NB4 (cell line): ENCODE measurements at regions not wholly inside any gene's neighbourhood (a gene's known extent, or its start where the extent isn't known, plus 50 kb on each side); places are given as distances from the start of the nearest gene placed in this dataset.

Source experiments
- DNase-seq: peaks from one replicate; pipeline ENCODE4 v3.0.0; 2010; ENCODE audit warnings: low read depth
- H3K4me3 ChIP-seq: one replicate; pipeline ENCODE4 v1.5.1; 2011; ENCODE audit warnings: mild to moderate bottlenecking, low read depth, low read length, moderate library complexity
- MYC ChIP-seq: IDR thresholded peaks from 2 replicates; pipeline ENCODE4 v1.6.1; 2011; ENCODE audit warnings: low read depth, low read length
- POLR2A ChIP-seq: IDR thresholded peaks from 2 replicates; pipeline ENCODE4 v1.6.1; 2011; ENCODE audit warnings: mild to moderate bottlenecking; ENCODE audit not compliant: insufficient read length; ENCODE audit errors: extremely low read depth
- TF ChIP-seq, protein P1 (sequence below): IDR thresholded peaks from 2 replicates; pipeline ENCODE4 v1.6.1; 2011; ENCODE audit warnings: low read depth, low read length
- TF ChIP-seq, protein P2 (sequence below): IDR thresholded peaks from one replicate; pipeline ENCODE4 v1.5.1; 2012; ENCODE audit warnings: low read depth, low read length

DNA sequence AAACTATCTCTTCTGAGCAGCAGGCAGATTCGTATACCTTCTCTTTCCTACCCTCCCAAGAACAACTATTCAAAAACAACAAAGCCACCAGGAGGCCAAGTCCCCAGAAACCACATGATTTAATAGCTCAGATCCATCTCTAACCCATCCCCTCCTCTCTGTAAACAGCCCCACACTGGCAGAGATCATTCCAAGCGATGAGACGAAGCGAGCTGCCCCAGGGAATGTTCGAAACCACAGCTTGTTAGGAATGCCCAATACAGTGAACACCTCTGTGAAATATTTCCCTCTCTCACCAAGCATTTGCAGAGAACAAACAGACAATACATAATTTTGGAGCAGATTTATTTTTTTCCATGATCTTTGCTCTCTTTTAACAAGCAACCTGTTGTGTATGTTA is 231.8 kb downstream of the SOD2 start:
- H3K4me3 ChIP-seq = no peak overlapping the region
- TF ChIP-seq, protein P1, sequence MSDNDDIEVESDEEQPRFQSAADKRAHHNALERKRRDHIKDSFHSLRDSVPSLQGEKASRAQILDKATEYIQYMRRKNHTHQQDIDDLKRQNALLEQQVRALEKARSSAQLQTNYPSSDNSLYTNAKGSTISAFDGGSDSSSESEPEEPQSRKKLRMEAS = no peak
- no peak for TF ChIP-seq POLR2A
- no peak for TF ChIP-seq MYC
- TF ChIP-seq, protein P2, sequence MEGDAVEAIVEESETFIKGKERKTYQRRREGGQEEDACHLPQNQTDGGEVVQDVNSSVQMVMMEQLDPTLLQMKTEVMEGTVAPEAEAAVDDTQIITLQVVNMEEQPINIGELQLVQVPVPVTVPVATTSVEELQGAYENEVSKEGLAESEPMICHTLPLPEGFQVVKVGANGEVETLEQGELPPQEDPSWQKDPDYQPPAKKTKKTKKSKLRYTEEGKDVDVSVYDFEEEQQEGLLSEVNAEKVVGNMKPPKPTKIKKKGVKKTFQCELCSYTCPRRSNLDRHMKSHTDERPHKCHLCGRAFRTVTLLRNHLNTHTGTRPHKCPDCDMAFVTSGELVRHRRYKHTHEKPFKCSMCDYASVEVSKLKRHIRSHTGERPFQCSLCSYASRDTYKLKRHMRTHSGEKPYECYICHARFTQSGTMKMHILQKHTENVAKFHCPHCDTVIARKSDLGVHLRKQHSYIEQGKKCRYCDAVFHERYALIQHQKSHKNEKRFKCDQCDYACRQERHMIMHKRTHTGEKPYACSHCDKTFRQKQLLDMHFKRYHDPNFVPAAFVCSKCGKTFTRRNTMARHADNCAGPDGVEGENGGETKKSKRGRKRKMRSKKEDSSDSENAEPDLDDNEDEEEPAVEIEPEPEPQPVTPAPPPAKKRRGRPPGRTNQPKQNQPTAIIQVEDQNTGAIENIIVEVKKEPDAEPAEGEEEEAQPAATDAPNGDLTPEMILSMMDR = no peak
- no peak for DNase-seq

DNA sequence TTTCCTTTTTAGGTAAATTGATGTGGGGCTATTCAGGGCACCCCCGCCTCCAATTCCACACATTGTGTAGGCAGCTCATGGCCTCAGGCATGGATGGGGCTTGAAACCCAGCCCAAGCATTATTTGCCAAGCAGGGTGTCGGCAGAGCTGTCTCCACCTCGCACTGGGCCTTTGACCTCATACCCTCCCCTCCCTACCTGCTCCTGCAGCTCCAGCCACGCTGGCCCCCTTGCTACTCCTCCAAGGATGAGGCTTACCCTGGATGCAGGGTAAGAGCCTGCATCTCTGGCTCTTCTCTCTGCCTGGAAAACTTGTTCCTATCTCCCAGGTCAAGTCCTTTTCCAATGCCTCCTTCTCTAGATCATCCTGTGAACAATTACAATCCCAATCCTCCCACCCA is 232.6 kb downstream of the SOD2 start:
- no peak overlapping the region for H3K4me3 ChIP-seq
- TF ChIP-seq, protein P1 = no peak
- TF ChIP-seq POLR2A (no peak), MYC (no peak)
- TF ChIP-seq, protein P2 = no peak

DNA sequence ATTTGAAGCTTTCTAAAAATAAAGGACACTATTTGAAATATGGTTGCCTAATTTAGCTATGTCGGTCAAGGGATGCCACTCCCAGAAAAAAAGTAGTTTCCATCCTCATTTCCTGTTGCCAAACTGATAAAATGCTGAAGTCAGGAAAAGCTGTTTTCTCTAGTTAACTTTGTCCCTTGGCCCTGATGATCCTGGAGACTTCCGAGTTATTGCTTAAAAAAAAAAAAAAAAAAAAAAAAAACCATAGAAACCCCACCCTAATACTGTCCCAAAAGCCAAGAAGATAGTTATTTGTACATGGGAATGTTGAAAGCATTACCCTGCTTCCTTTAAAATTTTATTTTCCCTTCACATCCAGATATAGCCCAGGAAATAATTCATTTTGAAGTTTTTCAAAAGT is 236.7 kb downstream of the SOD2 start:
- no peak for DNase-seq
- H3K4me3 ChIP-seq = no peak overlapping the region
- TF ChIP-seq MYC (no peak), POLR2A (no peak)
- TF ChIP-seq, protein P1 = no peak
- TF ChIP-seq, protein P2 = no peak

More for the DNA sequence above, 232.6 kb downstream of the SOD2 start:
- DNase-seq = no peak

DNA sequence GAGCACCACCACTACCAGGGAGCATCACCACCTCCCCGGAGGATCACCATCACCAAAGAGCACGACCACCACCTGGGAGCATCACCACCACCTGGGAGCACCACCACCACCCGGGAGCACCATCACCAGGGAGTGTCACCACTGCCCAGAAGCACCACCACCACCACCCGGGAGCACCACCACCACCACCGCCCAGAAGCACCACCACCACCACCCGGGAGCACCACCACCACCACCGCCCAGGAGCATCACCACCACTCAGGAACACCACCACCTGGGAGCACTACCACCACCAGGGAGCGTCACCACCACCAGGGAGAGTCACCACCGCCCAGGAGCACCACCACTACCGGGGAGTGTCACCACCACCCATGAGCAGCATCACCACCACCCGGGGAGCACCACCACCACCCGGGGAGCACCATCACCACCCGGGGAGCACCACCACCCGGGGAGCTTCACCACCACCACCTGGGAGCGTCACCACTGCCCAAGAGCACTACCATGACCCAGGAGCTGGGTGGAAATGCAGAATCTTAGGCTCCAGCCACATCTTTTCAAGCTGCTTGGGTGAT is 237.3 kb downstream of the SOD2 start:
- DNase-seq = no peak
- H3K4me3 ChIP-seq = no peak overlapping the region
- TF ChIP-seq, protein P2 = no peak
- TF ChIP-seq POLR2A = no peak
- TF ChIP-seq, protein P1 = no peak
- no peak for TF ChIP-seq MYC

DNA sequence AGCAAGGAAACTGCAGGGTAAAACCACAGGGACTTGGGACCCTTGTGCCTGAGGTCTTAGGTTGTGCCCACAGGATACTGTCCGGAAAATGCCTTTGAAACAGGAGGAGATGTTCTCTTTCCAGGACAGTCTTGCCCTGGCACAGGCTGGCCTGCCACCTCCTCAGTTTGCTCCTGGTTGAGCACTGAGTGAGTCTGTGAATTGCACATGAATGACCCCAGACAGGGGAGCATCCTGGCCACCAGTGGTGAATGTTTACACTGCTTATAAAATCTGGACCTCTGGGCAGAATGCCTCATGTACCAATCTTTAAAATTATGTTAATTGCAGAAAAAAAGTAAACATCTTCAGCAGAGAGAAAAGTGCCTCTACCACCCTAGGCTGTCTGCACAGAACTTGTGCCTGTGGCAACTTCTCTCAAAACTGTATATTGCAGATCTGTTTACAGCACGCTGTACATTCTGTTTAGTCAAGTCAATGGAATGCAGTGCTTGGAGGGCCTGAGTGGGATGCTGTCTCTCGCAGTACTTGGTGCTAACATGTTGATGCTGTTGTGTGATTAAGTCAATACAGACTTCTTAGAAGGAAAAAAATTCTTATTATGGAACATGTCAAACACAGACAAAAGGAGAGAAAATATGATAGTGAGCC is 242.1 kb downstream of the SOD2 start:
- H3K4me3 ChIP-seq = no peak overlapping the region
- TF ChIP-seq POLR2A (no peak), MYC (no peak)
- TF ChIP-seq, protein P2 = no peak
- TF ChIP-seq, protein P1 = no peak
- DNase-seq = no peak
